ENCODE measurements at regions not wholly inside any gene's neighbourhood (a gene's known extent, or its start where the extent isn't known, plus 50 kb on each side); places are given as distances from the start of the nearest gene placed in this dataset.

DNA sequence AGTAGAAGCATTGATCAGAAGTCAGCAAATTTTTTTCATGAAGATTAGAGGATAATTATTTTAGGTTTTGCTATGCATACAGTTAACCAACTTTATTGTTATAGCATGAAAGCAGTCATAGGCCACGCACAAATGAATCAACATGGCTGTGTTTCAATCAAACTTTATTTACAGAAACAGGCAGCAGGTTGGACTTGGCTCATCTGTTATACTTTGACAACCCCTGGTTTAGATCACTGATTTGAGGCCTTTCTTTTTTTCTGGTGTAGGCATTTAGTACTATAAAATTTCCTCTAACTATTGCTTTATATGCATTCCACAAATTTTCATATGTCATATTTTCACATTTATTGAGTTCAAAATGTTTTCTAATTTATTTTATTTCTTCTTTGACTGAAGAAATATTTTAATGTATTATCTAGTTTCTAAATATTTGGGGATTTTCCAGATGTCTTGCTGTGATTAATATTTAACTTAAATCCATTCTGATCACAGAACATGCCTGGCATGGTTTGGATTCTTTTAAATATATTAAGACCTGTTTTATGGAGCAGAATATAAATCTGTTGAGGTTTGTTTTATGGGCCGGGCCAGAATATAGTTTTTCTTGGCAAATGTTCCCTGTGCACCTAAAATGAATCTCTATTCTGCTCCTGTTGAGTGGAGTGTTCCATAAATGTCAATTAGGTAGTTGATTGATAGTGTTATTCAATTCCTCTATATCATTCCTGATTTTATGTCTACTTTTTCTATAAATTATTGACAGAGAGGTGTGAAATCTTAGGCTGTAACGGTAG lies 116.3 kb upstream of the KLHL29 start:
- no peaks in the 10 kb centered on the region for H3K27me3 ChIP-seq
- ATAC-seq (no peak), DNase-seq (no peak)
- H3K4me3 ChIP-seq = no peak overlapping the region
- WGBS, 4 donors = 72 to 89% (median 77%) methylated on average over 3 of the region's 3 CpGs
- no peaks in the 10 kb centered on the region for H3K36me3 ChIP-seq
- H3K4me1 ChIP-seq = peaks cover 0 to 4% (median 0%) of the 10 kb centered on the region in 12 donors
- intact Hi-C loops (cut with DNase I) = no loop called here
- H3K9me3 ChIP-seq = no peaks in the 10 kb centered on the region
- no peak for TF ChIP-seq POLR2A (IDR thresholded peaks at IDR 0.05)
- TF ChIP-seq CTCF (IDR thresholded peaks at IDR 0.05) = no peak
- H3K27ac ChIP-seq = no peak overlapping the region

- DNase-seq (no peak), ATAC-seq (no peak)
- WGBS, 4 donors = 56 to 69% (median 62%) methylated on average over 3 of the region's 3 CpGs
- Histone ChIP-seq H3K4me3 (no peak overlapping the region), H3K27me3 (no peaks in the 10 kb centered on the region), H3K27ac (no peak overlapping the region), H3K9me3 (no peaks in the 10 kb centered on the region), H3K4me1 (peaks cover 0 to 4% (median 0%) of the 10 kb centered on the region in 12 donors), H3K36me3 (no peaks in the 10 kb centered on the region)
- no peak for TF ChIP-seq CTCF (IDR thresholded peaks at IDR 0.05)
- TF ChIP-seq POLR2A (IDR thresholded peaks at IDR 0.05) = no peak
- intact Hi-C loops (cut with DNase I) = loop anchor here in 1 of 10 donors (10.0 kb wide), 1 partner anchor 365 kb away; no protein-coding TSS in a partner anchor
Measured at GRCh38 chr2:23269747-23270146, 115.2 kb upstream of the KLHL29 start.

GRCh38 chr2:23270810-23271209 lies 114.2 kb upstream of the KLHL29 start:
- intact Hi-C loops (cut with DNase I) = loop anchor here in 1 of 10 donors (10.0 kb wide), 1 partner anchor 366 kb away; no protein-coding TSS in a partner anchor
- TF ChIP-seq CTCF (IDR thresholded peaks at IDR 0.05) (no peak), POLR2A (IDR thresholded peaks at IDR 0.05) (no peak)
- H3K4me3 ChIP-seq = no peak overlapping the region
- H3K36me3 ChIP-seq = no peaks in the 10 kb centered on the region
- H3K9me3 ChIP-seq = no peaks in the 10 kb centered on the region
- H3K4me1 ChIP-seq = peaks cover 0 to 4% (median 0%) of the 10 kb centered on the region in 12 donors
- H3K27ac ChIP-seq = no peak overlapping the region
- 81 to 92% (median 88%) methylated on average over 1 of the region's 1 CpG for WGBS, 4 donors
- DNase-seq = no peak
- peaks cover 0 to 2% (median 0%) of the 10 kb centered on the region in 9 donors for H3K27me3 ChIP-seq
- no peak for ATAC-seq

GRCh38 chr2:23271230-23271629 lies 113.7 kb upstream of the KLHL29 start:
- Histone ChIP-seq H3K36me3 (no peaks in the 10 kb centered on the region), H3K27me3 (peaks cover 0 to 2% (median 0%) of the 10 kb centered on the region in 9 donors), H3K27ac (no peak overlapping the region), H3K4me3 (no peak overlapping the region), H3K9me3 (no peaks in the 10 kb centered on the region), H3K4me1 (peaks cover 0 to 4% (median 0%) of the 10 kb centered on the region in 12 donors)
- 53 to 83% (median 60%) methylated on average over 4 of the region's 4 CpGs for WGBS, 4 donors
- DNase-seq (no peak), ATAC-seq (no peak)
- intact Hi-C loops (cut with DNase I) = loop anchor here in 1 of 10 donors (10.0 kb wide), 1 partner anchor 366 kb away; no protein-coding TSS in a partner anchor
- TF ChIP-seq CTCF (IDR thresholded peaks at IDR 0.05) = no peak
- no peak for TF ChIP-seq POLR2A (IDR thresholded peaks at IDR 0.05)

Measured in heart left ventricle (tissue), 16 donors.